ENCODE measurements at regions not wholly inside any gene's neighbourhood (a gene's known extent, or its start where the extent isn't known, plus 50 kb on each side); places are given as distances from the start of the nearest gene placed in this dataset.

DNA sequence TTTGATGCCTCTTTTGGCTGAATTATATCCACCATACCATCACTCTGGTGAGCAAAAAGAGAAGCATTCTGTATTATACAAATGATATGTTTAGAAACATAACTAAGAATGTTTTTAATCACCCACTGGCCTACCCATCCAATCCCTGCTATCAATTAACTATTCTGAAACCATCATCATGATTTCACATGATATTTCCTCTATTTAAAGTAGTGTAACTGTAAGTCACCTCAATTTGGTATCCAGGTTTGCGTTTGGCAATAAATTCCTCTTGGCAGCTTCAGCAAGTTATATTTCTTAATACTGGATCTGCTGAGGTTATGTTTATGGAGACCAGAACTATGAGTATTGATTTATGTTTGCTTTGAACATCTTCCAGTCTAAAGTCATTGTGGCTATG is 332.1 kb downstream of the UTRN start:
- no peak overlapping the region for H3K18ac ChIP-seq (ENCODE audit: extremely low read depth, low read length)
- peak overlapping the region; percentile 53; the same call in 1 of the 2 replicates for H2BK20ac ChIP-seq (ENCODE audit: low read length)
- H3K23ac ChIP-seq (ENCODE audit: insufficient read length): no peak overlapping the region
- TF ChIP-seq RAD21 (IDR thresholded peaks at IDR 0.05 in 1 of 2, conservative IDR thresholded peaks at IDR 0.05 in 1 of 2; ENCODE audit: low read depth in 2 of 2, low read length in 2 of 2) (no peak), POLR2AphosphoS5 (IDR thresholded peaks at IDR 0.05; ENCODE audit: low read depth, low read length) (no peak), RNF2 (IDR thresholded peaks at IDR 0.05; ENCODE audit: borderline replicate concordance, low read depth, low read length, missing control alignments, poor library complexity, severe bottlenecking) (no peak), RBBP5 (IDR thresholded peaks at IDR 0.05; ENCODE audit: borderline replicate concordance, low read depth, low read length) (no peak), BACH1 (IDR thresholded peaks at IDR 0.05; ENCODE audit: low read length) (no peak), MAFK (IDR thresholded peaks at IDR 0.05; ENCODE audit: low read depth, low read length) (no peak)
- H2BK120ac ChIP-seq (replicated peaks; ENCODE audit: low read depth, low read length): peak overlapping the region; percentile 16
- H4K91ac ChIP-seq (replicated peaks; ENCODE audit: insufficient read length, low read length): peak overlapping the region; percentile 82
- no peaks in the 10 kb centered on the region for H3K27me3 ChIP-seq (replicated peaks in 1 of 4; ENCODE audit: control insufficient read depth in 3 of 4, extremely low read depth in 1 of 4, insufficient read depth in 3 of 4, low read length in 3 of 4)
- no peaks in the 10 kb centered on the region for H4K20me1 ChIP-seq (replicated peaks in 1 of 2; ENCODE audit: control insufficient read depth in 1 of 2, insufficient read depth in 2 of 2, low read length in 2 of 2)
- H2BK15ac ChIP-seq (ENCODE audit: low read length): no peak overlapping the region
- H3K79me1 ChIP-seq (ENCODE audit: low read depth, low read length): no peaks in the 10 kb centered on the region
- 86% methylated on average over 1 of the region's 1 CpG; no CpG with 5 or more reads in 1 of the 2 experiments for WGBS, 2 experiments (ENCODE audit: extremely low coverage in 1 of 2, insufficient coverage in 1 of 2, insufficient read length in 1 of 2, insufficient replicate concordance in 2 of 2, low coverage in 1 of 2, low lambda C conversion rate in 2 of 2, missing lambda C conversion rate in 1 of 2)
- no peak overlapping the region for H4K8ac ChIP-seq (ENCODE audit: extremely low read depth, insufficient read depth, low read length)
- FAIRE-seq (no peak), DNase-seq (ENCODE audit: low read depth in 1 of 2, low spot score in 2 of 2) (no peak)
- no peaks in the 10 kb centered on the region for H3K9me3 ChIP-seq (ENCODE audit: insufficient read depth in 2 of 2, low read depth in 1 of 2, low read length in 1 of 2)
- H3K27ac ChIP-seq (ENCODE audit: low read depth, low read length): no peak overlapping the region
- no peak overlapping the region for H4K5ac ChIP-seq (ENCODE audit: insufficient read length, low read depth, low read length)
- H2AK5ac ChIP-seq (ENCODE audit: low read depth, low read length): no peak overlapping the region
- H3K4me1 ChIP-seq (replicated peaks in 1 of 4; ENCODE audit: control insufficient read depth in 3 of 4, insufficient read depth in 4 of 4, low read length in 3 of 4): peaks cover 3 to 21% (median 7%) of the 10 kb centered on the region in 4 experiments
- no peak overlapping the region for H3K56ac ChIP-seq (replicated peaks; ENCODE audit: insufficient read length, low read depth, low read length)
- no peaks in the 10 kb centered on the region for H3K79me2 ChIP-seq (ENCODE audit: control insufficient read depth in 1 of 2, insufficient read depth in 2 of 2, low read length in 2 of 2)
- peak overlapping the region; percentile 17 for H3K4ac ChIP-seq (replicated peaks; ENCODE audit: insufficient read length, low read depth, low read length)
- no peak overlapping the region for H3K14ac ChIP-seq (ENCODE audit: insufficient read length)
- H3K4me3 ChIP-seq (ENCODE audit: extremely low read depth in 1 of 4, insufficient read depth in 2 of 4, low read depth in 3 of 4, low read length in 4 of 4): no peak overlapping the region
- H3K9ac ChIP-seq (replicated peaks in 1 of 4; ENCODE audit: extremely low read depth in 1 of 4, low read depth in 3 of 4, low read length in 3 of 4): no peak overlapping the region
- CTCF ChIA-PET (ENCODE audit: partially characterized antibody): interaction anchor here (1.6 kb wide), 1 partner anchor 17 kb away, joined by 3 read pairs; no protein-coding TSS in a partner anchor
- peak overlapping the region; percentile 42; the same call in 1 of the 2 replicates for H2BK12ac ChIP-seq (ENCODE audit: low read depth, low read length)
- POLR2A ChIA-PET (ENCODE audit: partially characterized antibody): no interaction called here
- peak overlapping the region in 1 of 2 experiments; percentile 40; a peak in 2 of 4 replicates for H3K4me2 ChIP-seq (ENCODE audit: insufficient read depth in 1 of 2, low read depth in 2 of 2, low read length in 2 of 2)
- H3K36me3 ChIP-seq (ENCODE audit: control insufficient read depth in 2 of 4, insufficient read depth in 4 of 4, low read length in 3 of 4): no peaks in the 10 kb centered on the region
- no peak overlapping the region for H2AFZ ChIP-seq (ENCODE audit: low read length)
- H2BK5ac ChIP-seq (ENCODE audit: low read depth, low read length): 0 out of 2 replicates have a peak overlapping the region, but pooled peaks have one; percentile 54
- H3K23me2 ChIP-seq (ENCODE audit: low read depth, low read length): no peaks in the 10 kb centered on the region

All from H1 (cell line).